Peyer's patch (tissue), 4 donors: ENCODE measurements at regions not wholly inside any gene's neighbourhood (a gene's known extent, or its start where the extent isn't known, plus 50 kb on each side); places are given as distances from the start of the nearest gene placed in this dataset.

Source experiments
- CTCF ChIP-seq, 6 experiments: fragments of 450-650 bp in 4 of 6; fragments of 200-600 bp in 2 of 6; sonication (generic) in 1 of 6; IDR thresholded peaks; one replicate each; pipeline ENCODE4 v1.5.1; 2017 to 2019; ENCODE audit warnings: antibody characterized with exemption in 6 of 6, mild to moderate bottlenecking in 3 of 6, moderate library complexity in 1 of 6
- POLR2A ChIP-seq, 2 donors: fragments of 450-650 bp; IDR thresholded peaks; one replicate each; pipeline ENCODE4 v1.5.1; 2017; ENCODE audit warnings: antibody characterized with exemption in 2 of 2, mild to moderate bottlenecking in 2 of 2, moderate library complexity in 2 of 2

- TF ChIP-seq POLR2A (IDR thresholded peaks at IDR 0.05) = no peak
- TF ChIP-seq CTCF (IDR thresholded peaks at IDR 0.05) = no peak
These were observed 281.4 kb downstream of the GPM6A start for GRCh38 chr4:175530655-175531054.
